GM23338 (cell line): ENCODE measurements at regions not wholly inside any gene's neighbourhood (a gene's known extent, or its start where the extent isn't known, plus 50 kb on each side); places are given as distances from the start of the nearest gene placed in this dataset.

Experiments used
- ATAC-seq: fragments of 200-7000 bp; cut with Tn5 transposase; 3 replicates; pipeline ENCODE4 v1.9.1; 2020
- DNase-seq: peaks from one replicate; pipeline ENCODE4 v3.0.0-alpha.2; 2015; ENCODE audit warnings: low spot score
- H2AFZ ChIP-seq: fragments of 200-600 bp; sonication (generic); 2 replicates; pipeline ENCODE4 v1.8.0; 2016; ENCODE audit warnings: antibody characterized with exemption, mild to moderate bottlenecking, moderate library complexity
- H3F3A ChIP-seq: fragments of 200-600 bp; sonication (generic); replicated peaks from 2 replicates; pipeline ENCODE4 v1.8.0; 2017; ENCODE audit warnings: antibody characterized with exemption, mixed run types, low read depth
- H3K27ac ChIP-seq: fragments of 200-600 bp; sonication (generic); 2 replicates; pipeline ENCODE4 v1.6.1; 2016; ENCODE audit warnings: low read depth
- H3K27me3 ChIP-seq: fragments of 200-600 bp; sonication (generic); 2 replicates; pipeline ENCODE4 v1.8.0; 2016; ENCODE audit warnings: mild to moderate bottlenecking, mixed run types, moderate library complexity; ENCODE audit not compliant: insufficient read depth
- H3K36me3 ChIP-seq: fragments of 200-600 bp; sonication (generic); 2 replicates; pipeline ENCODE4 v1.8.0; 2016; ENCODE audit warnings: mild to moderate bottlenecking; ENCODE audit not compliant: insufficient read depth
- H3K4me1 ChIP-seq: fragments of 200-600 bp; sonication (generic); 2 replicates; pipeline ENCODE4 v1.8.0; 2016; ENCODE audit warnings: mild to moderate bottlenecking, moderate library complexity; ENCODE audit not compliant: insufficient read depth
- H3K4me2 ChIP-seq: fragments of 200-600 bp; sonication (generic); 2 replicates; pipeline ENCODE4 v1.7.1; 2017; ENCODE audit warnings: mixed run types
- H3K4me3 ChIP-seq: fragments of 200-600 bp; sonication (generic); 2 replicates; pipeline ENCODE4 v1.6.1; 2016; ENCODE audit warnings: mixed run types
- H3K79me2 ChIP-seq: fragments of 200-600 bp; sonication (generic); replicated peaks from 2 replicates; pipeline ENCODE4 v1.8.0; 2017; ENCODE audit warnings: mild to moderate bottlenecking; ENCODE audit not compliant: insufficient read depth
- H3K9me2 ChIP-seq: fragments of 200-600 bp; sonication (generic); 2 replicates; pipeline ENCODE4 v1.8.0; 2017; ENCODE audit not compliant: insufficient read depth
- H4K20me1 ChIP-seq: fragments of 200-600 bp; sonication (generic); replicated peaks from 2 replicates; pipeline ENCODE4 v1.8.0; 2017; ENCODE audit warnings: mild to moderate bottlenecking; ENCODE audit not compliant: insufficient read depth
- H3K27ac Mint-ChIP-seq: 2 replicates; pipeline ENCODE4 v1.8.0; 2020; ENCODE audit warnings: inconsistent platforms, mild to moderate bottlenecking, moderate library complexity, mixed read lengths
- H3K27me3 Mint-ChIP-seq: 3 replicates; pipeline ENCODE4 v1.8.0; 2022; ENCODE audit warnings: low read depth, mild to moderate bottlenecking, moderate library complexity, mixed read lengths, inconsistent platforms; ENCODE audit not compliant: insufficient read depth, poor library complexity
- H3K36me3 Mint-ChIP-seq: 3 replicates; pipeline ENCODE4 v1.8.0; 2021; ENCODE audit warnings: low read depth, mild to moderate bottlenecking, inconsistent platforms, moderate library complexity, mixed read lengths
- H3K4me1 Mint-ChIP-seq: 3 replicates; pipeline ENCODE4 v1.8.0; 2020; ENCODE audit warnings: mild to moderate bottlenecking, inconsistent platforms, mixed read lengths
- H3K4me3 Mint-ChIP-seq: 3 replicates; pipeline ENCODE4 v1.8.0; 2021; ENCODE audit warnings: moderate library complexity, mild to moderate bottlenecking, inconsistent platforms, mixed read lengths
- H3K9me3 Mint-ChIP-seq: 3 replicates; pipeline ENCODE4 v1.8.0; 2020; ENCODE audit warnings: moderate library complexity, mild to moderate bottlenecking, inconsistent platforms, mixed read lengths
- EZH2phosphoT487 ChIP-seq: fragments of 200-600 bp; sonication (generic); IDR thresholded peaks from one replicate; pipeline ENCODE4 v1.8.1; 2018; ENCODE audit warnings: antibody characterized with exemption; ENCODE audit not compliant: unreplicated experiment
- JUNB ChIP-seq: IDR thresholded peaks from one replicate; pipeline ENCODE4 v1.6.1; 2016; ENCODE audit warnings: antibody characterized with exemption; ENCODE audit not compliant: unreplicated experiment
- POLR2AphosphoS5 ChIP-seq: IDR thresholded peaks from 2 replicates; pipeline ENCODE4 v1.6.1; 2016; ENCODE audit warnings: antibody characterized with exemption, low read depth
- ZNF331 ChIP-seq: fragments of 250-450 bp; sonication (Bioruptor Pico); IDR thresholded peaks from 2 replicates; pipeline ENCODE4 v1.5.0; 2020; ENCODE audit warnings: low read depth, mild to moderate bottlenecking, moderate library complexity
- ZNF462 ChIP-seq: fragments of 250-450 bp; sonication (Bioruptor Pico); IDR thresholded peaks from 2 replicates; pipeline ENCODE4 v1.5.0; 2020; ENCODE audit warnings: mild to moderate bottlenecking, moderate library complexity
- TF ChIP-seq, protein P1 (sequence below): IDR thresholded peaks from one replicate; pipeline ENCODE4 v1.6.1; 2018; ENCODE audit warnings: antibody characterized with exemption; ENCODE audit not compliant: unreplicated experiment

GRCh38 chr21:14694817-14695216 lies 148.7 kb upstream of the SAMSN1 start:
- Mint-ChIP-seq H3K9me3 (no peaks in the 10 kb centered on the region), H3K4me1 (peaks cover 4% of the 10 kb centered on the region), H3K27ac (no peak overlapping the region), H3K27me3 (no peaks in the 10 kb centered on the region), H3K36me3 (0 out of 3 replicates have a peak, but pooled peaks cover 3% of the 10 kb centered on the region), H3K4me3 (no peak overlapping the region)
- Histone ChIP-seq H3K4me2 (no peak overlapping the region), H3K4me1 (0 out of 2 replicates have a peak, but pooled peaks cover 7% of the 10 kb centered on the region), H3K9me2 (peaks cover 19% of the 10 kb centered on the region), H3F3A (no peaks in the 10 kb centered on the region), H3K79me2 (no peaks in the 10 kb centered on the region), H3K4me3 (no peak overlapping the region), H4K20me1 (no peaks in the 10 kb centered on the region), H3K36me3 (no peaks in the 10 kb centered on the region), H3K27ac (no peak overlapping the region), H2AFZ (no peak overlapping the region), H3K27me3 (no peaks in the 10 kb centered on the region)
- TF ChIP-seq ZNF462 (CRISPR knock-in tag) (no peak), JUNB (no peak), EZH2phosphoT487 (no peak), POLR2AphosphoS5 (no peak), ZNF331 (CRISPR knock-in tag) (no peak)
- TF ChIP-seq, protein P1, sequence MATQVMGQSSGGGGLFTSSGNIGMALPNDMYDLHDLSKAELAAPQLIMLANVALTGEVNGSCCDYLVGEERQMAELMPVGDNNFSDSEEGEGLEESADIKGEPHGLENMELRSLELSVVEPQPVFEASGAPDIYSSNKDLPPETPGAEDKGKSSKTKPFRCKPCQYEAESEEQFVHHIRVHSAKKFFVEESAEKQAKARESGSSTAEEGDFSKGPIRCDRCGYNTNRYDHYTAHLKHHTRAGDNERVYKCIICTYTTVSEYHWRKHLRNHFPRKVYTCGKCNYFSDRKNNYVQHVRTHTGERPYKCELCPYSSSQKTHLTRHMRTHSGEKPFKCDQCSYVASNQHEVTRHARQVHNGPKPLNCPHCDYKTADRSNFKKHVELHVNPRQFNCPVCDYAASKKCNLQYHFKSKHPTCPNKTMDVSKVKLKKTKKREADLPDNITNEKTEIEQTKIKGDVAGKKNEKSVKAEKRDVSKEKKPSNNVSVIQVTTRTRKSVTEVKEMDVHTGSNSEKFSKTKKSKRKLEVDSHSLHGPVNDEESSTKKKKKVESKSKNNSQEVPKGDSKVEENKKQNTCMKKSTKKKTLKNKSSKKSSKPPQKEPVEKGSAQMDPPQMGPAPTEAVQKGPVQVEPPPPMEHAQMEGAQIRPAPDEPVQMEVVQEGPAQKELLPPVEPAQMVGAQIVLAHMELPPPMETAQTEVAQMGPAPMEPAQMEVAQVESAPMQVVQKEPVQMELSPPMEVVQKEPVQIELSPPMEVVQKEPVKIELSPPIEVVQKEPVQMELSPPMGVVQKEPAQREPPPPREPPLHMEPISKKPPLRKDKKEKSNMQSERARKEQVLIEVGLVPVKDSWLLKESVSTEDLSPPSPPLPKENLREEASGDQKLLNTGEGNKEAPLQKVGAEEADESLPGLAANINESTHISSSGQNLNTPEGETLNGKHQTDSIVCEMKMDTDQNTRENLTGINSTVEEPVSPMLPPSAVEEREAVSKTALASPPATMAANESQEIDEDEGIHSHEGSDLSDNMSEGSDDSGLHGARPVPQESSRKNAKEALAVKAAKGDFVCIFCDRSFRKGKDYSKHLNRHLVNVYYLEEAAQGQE: no peak
- DNase-seq (no peak), ATAC-seq (no peak)
